Esophagus muscularis mucosa (tissue), 4 donors: ENCODE measurements at regions not wholly inside any gene's neighbourhood (a gene's known extent, or its start where the extent isn't known, plus 50 kb on each side); places are given as distances from the start of the nearest gene placed in this dataset.

Experiments used
- DNase-seq: peaks from one replicate; pipeline ENCODE4 v3.0.0-alpha.2; 2017; ENCODE audit errors: extremely low spot score
- H3K27ac ChIP-seq, 4 donors: fragments of 200-600 bp; sonication (generic); replicated peaks in 1 of 4; 1 replicate in 3 of 4; 2 replicates in 1 of 4; pipeline ENCODE4 v1.5.1; 2016 to 2019; ENCODE audit warnings: mild to moderate bottlenecking in 1 of 4
- H3K27me3 ChIP-seq, 4 donors: fragments of 200-600 bp; sonication (generic); one replicate each; pipeline versions ENCODE4 v1.5.1 to v1.6.0; 2016 to 2019
- H3K36me3 ChIP-seq, 4 donors: fragments of 200-600 bp; sonication (generic); one replicate each; pipeline ENCODE4 v1.5.1; 2016 to 2019
- H3K4me1 ChIP-seq, 4 donors: fragments of 200-600 bp; sonication (generic); one replicate each; pipeline ENCODE4 v1.5.1; 2016 to 2019
- H3K4me3 ChIP-seq, 4 donors: fragments of 200-600 bp; sonication (generic); 1 replicate in 2 of 4; 2 replicates in 2 of 4; pipeline ENCODE4 v1.5.1; 2016 to 2019; ENCODE audit warnings: mild to moderate bottlenecking in 4 of 4, moderate library complexity in 1 of 4
- H3K9me3 ChIP-seq, 4 donors: fragments of 200-600 bp; sonication (generic); 1 replicate in 3 of 4; 2 replicates in 1 of 4; pipeline ENCODE4 v1.5.1; 2016 to 2019
- EP300 ChIP-seq: sonication (generic); formaldehyde crosslinking; IDR thresholded peaks from one replicate; pipeline ENCODE4 v1.6.1; 2017; ENCODE audit warnings: antibody characterized with exemption
- POLR2A ChIP-seq: fragments of 450-650 bp; IDR thresholded peaks from one replicate; pipeline ENCODE4 v1.6.1; 2017; ENCODE audit warnings: antibody characterized with exemption, moderate library complexity, mild to moderate bottlenecking, low read depth
- POLR2AphosphoS5 ChIP-seq, 2 donors: sonication (generic); formaldehyde crosslinking; IDR thresholded peaks; one replicate each; pipeline ENCODE4 v1.6.1; 2017; ENCODE audit warnings: antibody characterized with exemption in 2 of 2
- WGBS: methylation state at CpG from one replicate; pipeline ENCODE4 v1.1.5; 2018; 5-methylcytosine and 5-hydroxymethylcytosine counted together
- intact Hi-C: fragments of 100-400 bp; cut with DNase I; formaldehyde crosslinking; loops from one replicate; pipeline ENCODE4 v1.15.1; 2023
- TF ChIP-seq, protein P1 (sequence below), 3 experiments: fragments of 200-600 bp in 2 of 3; fragments of 450-650 bp in 1 of 3; sonication (generic) in 2 of 3; IDR thresholded peaks; one replicate each; pipeline ENCODE4 v1.5.1; 2017 to 2019; ENCODE audit warnings: antibody characterized with exemption in 3 of 3, mild to moderate bottlenecking in 2 of 3, moderate library complexity in 1 of 3

- Histone ChIP-seq H3K27me3 (no peaks in the 10 kb centered on the region), H3K9me3 (no peaks in the 10 kb centered on the region), H3K4me3 (no peak overlapping the region), H3K36me3 (no peaks in the 10 kb centered on the region), H3K4me1 (no peaks in the 10 kb centered on the region), H3K27ac (no peak overlapping the region)
- TF ChIP-seq POLR2A = no peak
- TF ChIP-seq, protein P1, sequence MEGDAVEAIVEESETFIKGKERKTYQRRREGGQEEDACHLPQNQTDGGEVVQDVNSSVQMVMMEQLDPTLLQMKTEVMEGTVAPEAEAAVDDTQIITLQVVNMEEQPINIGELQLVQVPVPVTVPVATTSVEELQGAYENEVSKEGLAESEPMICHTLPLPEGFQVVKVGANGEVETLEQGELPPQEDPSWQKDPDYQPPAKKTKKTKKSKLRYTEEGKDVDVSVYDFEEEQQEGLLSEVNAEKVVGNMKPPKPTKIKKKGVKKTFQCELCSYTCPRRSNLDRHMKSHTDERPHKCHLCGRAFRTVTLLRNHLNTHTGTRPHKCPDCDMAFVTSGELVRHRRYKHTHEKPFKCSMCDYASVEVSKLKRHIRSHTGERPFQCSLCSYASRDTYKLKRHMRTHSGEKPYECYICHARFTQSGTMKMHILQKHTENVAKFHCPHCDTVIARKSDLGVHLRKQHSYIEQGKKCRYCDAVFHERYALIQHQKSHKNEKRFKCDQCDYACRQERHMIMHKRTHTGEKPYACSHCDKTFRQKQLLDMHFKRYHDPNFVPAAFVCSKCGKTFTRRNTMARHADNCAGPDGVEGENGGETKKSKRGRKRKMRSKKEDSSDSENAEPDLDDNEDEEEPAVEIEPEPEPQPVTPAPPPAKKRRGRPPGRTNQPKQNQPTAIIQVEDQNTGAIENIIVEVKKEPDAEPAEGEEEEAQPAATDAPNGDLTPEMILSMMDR (IDR thresholded peaks at IDR 0.05) = no peak
- TF ChIP-seq POLR2AphosphoS5 (IDR thresholded peaks at IDR 0.05) = no peak
- no peak for TF ChIP-seq EP300
- DNase-seq = no peak
- intact Hi-C loops = no loop called here
- WGBS = 95% methylated on average over 4 of the region's 4 CpGs
Measured at GRCh38 chr5:167160388-167160787, 1131.1 kb upstream of the WWC1 start.

GRCh38 chr5:167166696-167167095 lies 1124.7 kb upstream of the WWC1 start:
- no peak for DNase-seq
- whole genome bisulfite sequencing = 80% methylated on average over 2 of the region's 2 CpGs
- no peak overlapping the region for H3K27ac ChIP-seq
- TF ChIP-seq, protein P1 (IDR thresholded peaks at IDR 0.05) = no peak
- TF ChIP-seq POLR2A = no peak
- TF ChIP-seq POLR2AphosphoS5 (IDR thresholded peaks at IDR 0.05) = no peak
- no peak for TF ChIP-seq EP300
- no peaks in the 10 kb centered on the region for H3K9me3 ChIP-seq
- H3K36me3 ChIP-seq = no peaks in the 10 kb centered on the region
- peaks cover 0 to 7% (median 0%) of the 10 kb centered on the region in 4 donors for H3K4me1 ChIP-seq
- H3K4me3 ChIP-seq = no peak overlapping the region
- H3K27me3 ChIP-seq = no peaks in the 10 kb centered on the region
- intact Hi-C loops = no loop called here

DNA sequence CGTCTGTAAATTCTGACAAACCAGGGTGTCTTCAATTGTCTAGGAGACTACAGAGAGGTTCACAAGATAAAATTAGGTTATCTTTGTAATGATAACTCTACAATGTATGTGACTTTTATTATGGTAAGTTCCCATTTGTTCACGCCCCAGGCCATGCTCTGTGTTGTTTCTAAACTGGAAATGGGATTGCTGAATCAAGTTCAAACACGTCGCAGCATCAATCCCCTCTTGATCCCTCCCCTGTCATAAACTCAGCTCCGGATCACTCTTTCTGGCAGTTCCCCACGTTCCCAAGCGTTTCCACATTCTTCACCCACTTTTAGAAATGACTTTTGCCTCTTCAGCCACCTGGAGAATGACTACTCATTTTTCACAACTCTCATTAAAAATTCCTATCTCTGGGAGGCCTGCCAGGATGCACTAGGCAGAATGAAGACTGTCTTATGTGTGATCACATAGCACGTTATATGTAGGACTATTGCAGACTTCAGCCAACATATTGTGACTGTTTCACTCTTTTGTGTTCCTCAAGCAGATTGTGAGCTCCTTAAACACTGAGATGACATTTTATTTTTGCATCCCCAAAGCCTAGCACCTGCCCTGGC lies 1124.2 kb upstream of the WWC1 start:
- Histone ChIP-seq H3K36me3 (no peaks in the 10 kb centered on the region), H3K27ac (no peak overlapping the region), H3K4me1 (peaks cover 0 to 7% (median 0%) of the 10 kb centered on the region in 4 donors), H3K27me3 (no peaks in the 10 kb centered on the region), H3K4me3 (no peak overlapping the region), H3K9me3 (no peaks in the 10 kb centered on the region)
- DNase-seq = no peak
- TF ChIP-seq POLR2A = no peak
- no peak for TF ChIP-seq EP300
- TF ChIP-seq, protein P1 (IDR thresholded peaks at IDR 0.05) = no peak
- no peak for TF ChIP-seq POLR2AphosphoS5 (IDR thresholded peaks at IDR 0.05)
- 35% methylated on average over 8 of the region's 8 CpGs for WGBS
- intact Hi-C loops = no loop called here

- H3K27ac ChIP-seq = no peak overlapping the region
- H3K9me3 ChIP-seq = no peaks in the 10 kb centered on the region
- peaks cover 0 to 7% (median 0%) of the 10 kb centered on the region in 4 donors for H3K4me1 ChIP-seq
- no peak for TF ChIP-seq EP300
- no peak for TF ChIP-seq POLR2AphosphoS5 (IDR thresholded peaks at IDR 0.05)
- TF ChIP-seq, protein P1 (IDR thresholded peaks at IDR 0.05) = no peak
- no peak for TF ChIP-seq POLR2A
- no peaks in the 10 kb centered on the region for H3K36me3 ChIP-seq
- WGBS = 86% methylated on average over 6 of the region's 6 CpGs
- H3K4me3 ChIP-seq = no peak overlapping the region
- intact Hi-C loops = no loop called here
- no peak for DNase-seq
- no peaks in the 10 kb centered on the region for H3K27me3 ChIP-seq
Measured at GRCh38 chr5:167168971-167169370, 1122.5 kb upstream of the WWC1 start.

DNA sequence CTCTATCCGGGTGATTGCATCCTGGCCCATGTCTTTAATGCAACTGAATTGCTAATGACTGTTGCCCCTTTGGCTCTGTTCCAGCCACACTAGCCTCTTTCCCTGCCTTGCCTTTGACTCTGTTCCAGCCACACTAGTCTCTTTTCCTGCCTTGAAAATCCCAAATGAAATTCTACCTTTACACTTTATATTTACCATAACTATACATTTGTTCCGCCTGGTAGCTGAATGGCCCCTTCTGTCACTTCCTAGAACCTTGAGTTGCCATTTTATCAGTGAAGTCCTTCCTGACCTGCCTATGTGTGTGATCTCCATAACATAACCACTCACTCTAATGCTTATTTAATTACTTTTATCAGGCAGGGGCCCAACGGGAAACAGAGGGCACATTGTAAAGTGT lies 1120.4 kb upstream of the WWC1 start:
- Histone ChIP-seq H3K4me3 (no peak overlapping the region), H3K4me1 (peaks cover 0 to 7% (median 0%) of the 10 kb centered on the region in 4 donors), H3K9me3 (no peaks in the 10 kb centered on the region), H3K36me3 (no peaks in the 10 kb centered on the region), H3K27ac (no peak overlapping the region), H3K27me3 (no peaks in the 10 kb centered on the region)
- intact Hi-C loops = no loop called here
- TF ChIP-seq POLR2AphosphoS5 (IDR thresholded peaks at IDR 0.05) (no peak), POLR2A (no peak), EP300 (no peak)
- TF ChIP-seq, protein P1 (IDR thresholded peaks at IDR 0.05) = no peak
- whole genome bisulfite sequencing = 78% methylated on average over 3 of the region's 3 CpGs
- DNase-seq = no peak
